ENCODE measurements at regions not wholly inside any gene's neighbourhood (a gene's known extent, or its start where the extent isn't known, plus 50 kb on each side); places are given as distances from the start of the nearest gene placed in this dataset.

- no peak for DNase-seq (ENCODE audit: low spot score)
Measured at GRCh38 chr3:66165660-66166059, 55.1 kb upstream of the SLC25A26 start.

GRCh38 chr3:66164155-66164554, 56.6 kb upstream of the SLC25A26 start:
- no peak for DNase-seq (ENCODE audit: low spot score)

DNA sequence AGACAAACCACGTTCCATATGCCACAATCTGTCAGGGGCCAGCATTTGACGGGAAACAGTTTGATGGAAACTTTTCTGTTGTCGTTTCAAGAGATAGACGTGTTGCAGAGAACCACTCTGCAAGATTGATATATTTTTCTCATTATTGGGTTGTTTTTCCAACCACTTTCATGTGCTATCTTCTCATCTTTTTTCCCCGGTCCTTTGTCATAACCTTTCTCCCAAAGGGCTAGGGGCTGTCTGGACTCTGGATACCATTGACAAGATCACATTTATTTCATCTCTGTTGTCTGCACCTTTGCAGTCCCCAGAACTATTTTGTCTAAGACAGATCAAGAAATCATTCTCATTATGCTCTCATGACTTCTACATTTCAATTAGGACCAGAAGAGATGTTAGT, 57.6 kb upstream of the SLC25A26 start:
- no peak for DNase-seq (ENCODE audit: low spot score)

DNA sequence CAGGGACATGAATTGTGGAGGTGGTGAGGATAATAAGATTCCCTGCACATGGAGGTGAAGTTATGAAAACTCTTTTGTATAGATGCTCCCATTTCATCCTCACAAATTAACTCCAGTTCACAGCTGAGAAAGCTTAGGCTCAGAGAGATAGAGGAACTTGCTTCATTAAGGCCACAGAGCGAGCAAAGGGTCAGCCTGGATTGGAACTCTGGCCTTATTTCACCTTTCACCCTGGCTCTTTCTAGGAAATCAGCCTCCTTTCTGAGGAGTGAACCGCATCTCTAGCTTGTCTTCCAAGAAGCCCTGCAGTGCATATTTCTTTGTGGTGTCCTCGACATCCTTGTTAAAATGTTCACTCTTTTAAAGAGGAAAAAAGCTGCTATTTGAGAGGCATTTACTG, 58.0 kb upstream of the SLC25A26 start:
- no peak for DNase-seq (ENCODE audit: low spot score)

GRCh38 chr3:66158933-66159683, 61.7 kb upstream of the SLC25A26 start:
- no peak for DNase-seq (ENCODE audit: low spot score)

GRCh38 chr3:66154444-66154861, 66.3 kb upstream of the SLC25A26 start:
- no peak for DNase-seq (ENCODE audit: low spot score)

GRCh38 chr3:66153481-66154443, 67.0 kb upstream of the SLC25A26 start:
- DNase-seq (ENCODE audit: low spot score): no peak

GRCh38 chr3:66152336-66152735, 68.5 kb upstream of the SLC25A26 start:
- no peak for DNase-seq (ENCODE audit: low spot score)

DNA sequence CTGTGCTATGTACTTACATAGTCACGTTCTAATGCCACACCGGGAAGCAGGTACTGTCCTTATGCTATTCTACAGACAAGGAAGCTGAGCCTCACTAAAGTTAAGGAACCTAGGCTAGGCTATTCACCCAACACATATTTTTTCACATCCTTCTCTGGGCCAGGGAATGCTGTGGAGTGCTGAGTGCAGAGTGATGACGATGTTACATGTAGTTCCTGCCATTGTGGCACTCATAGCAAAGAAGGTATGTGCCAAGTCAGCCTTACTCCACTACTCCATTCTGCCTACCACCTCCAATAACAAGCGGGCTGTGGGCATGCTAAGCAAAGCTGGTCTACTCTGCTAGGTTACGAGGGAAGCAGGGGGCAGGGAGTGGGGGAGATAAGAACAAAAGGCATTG, 69.8 kb upstream of the SLC25A26 start:
- no peak for DNase-seq (ENCODE audit: low spot score)

DNA sequence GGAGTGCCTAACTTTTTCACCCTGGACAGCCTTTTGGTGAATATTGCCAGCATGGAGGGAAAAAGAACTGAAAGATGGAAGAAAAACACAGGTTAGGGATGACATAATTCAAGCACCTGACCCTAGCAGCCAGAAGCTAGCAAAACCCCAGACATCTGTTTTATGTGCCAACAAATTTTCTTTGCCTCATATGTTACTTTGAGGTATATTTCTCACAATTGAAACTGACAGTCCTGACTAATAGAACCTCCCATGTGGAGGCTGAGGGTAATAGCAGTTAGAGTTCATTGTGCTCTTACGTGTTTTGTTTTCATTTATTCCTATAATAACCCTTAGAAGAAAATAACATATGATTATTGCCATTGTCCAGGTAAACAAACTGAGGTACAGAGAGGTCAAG, 71.5 kb upstream of the SLC25A26 start:
- no peak for DNase-seq (ENCODE audit: low spot score)

GRCh38 chr3:66145408-66145733, 75.4 kb upstream of the SLC25A26 start:
- no peak for DNase-seq (ENCODE audit: low spot score)

DNA sequence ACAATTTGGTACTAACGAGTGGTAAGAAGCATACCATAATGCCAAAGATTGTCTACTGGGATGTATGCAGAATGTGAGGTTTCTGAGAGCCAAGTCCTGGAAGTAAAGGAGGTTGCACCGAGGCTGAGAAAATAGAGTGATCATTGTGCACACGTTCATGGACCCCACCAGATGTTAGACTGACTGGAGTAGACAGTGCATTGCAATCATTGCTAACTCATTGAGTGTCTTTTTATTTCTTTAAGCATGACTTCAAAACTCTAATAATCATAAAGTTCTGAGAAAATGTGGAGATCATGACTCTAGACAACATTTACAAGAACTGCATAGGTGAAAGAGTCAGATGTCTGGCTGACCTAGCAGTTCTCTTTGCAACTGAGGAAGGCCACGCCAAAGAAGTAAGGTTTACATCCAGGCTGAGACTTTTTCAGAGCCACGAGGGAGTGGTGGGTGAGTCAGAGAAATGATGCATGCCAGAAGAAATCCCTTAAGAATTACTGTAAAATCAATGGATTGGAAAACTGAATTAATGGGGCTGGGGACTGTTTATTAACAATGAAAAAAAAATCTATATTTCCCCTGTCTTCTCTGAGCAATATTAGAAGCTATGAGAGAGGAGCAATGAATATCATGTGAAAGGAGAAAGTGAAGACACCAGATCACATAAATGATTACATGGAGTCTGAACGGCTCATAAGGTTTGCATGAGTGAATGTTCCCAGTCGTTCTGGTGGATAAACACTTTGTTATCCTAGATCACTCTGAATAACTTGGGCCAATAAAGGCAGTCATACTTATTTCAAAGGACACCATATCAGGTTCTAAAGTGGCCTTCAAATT, 76.0 kb upstream of the SLC25A26 start:
- no peak for DNase-seq (ENCODE audit: low spot score)

DNA sequence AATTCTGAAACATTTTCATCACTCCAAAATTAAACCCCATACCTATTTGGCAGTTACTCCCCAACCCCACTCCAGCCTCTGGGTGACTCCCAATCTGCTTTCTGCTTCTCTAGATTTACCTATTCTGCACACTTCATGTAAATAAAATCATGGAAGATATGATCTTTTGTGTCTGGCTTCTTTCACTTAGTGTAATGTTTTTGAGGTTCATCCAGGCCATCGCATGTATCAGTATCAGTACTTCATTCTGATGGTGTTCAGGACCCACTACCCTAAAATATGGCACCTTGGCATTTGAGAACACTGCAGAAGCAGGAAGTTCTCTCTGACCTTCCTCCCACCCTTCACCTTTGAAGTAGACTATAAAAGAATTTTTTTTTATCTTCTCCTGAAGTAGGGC, 78.7 kb upstream of the SLC25A26 start:
- DNase-seq (ENCODE audit: low spot score): no peak

GRCh38 chr3:66140743-66141372, 79.9 kb upstream of the SLC25A26 start:
- DNase-seq (ENCODE audit: low spot score): no peak

DNA sequence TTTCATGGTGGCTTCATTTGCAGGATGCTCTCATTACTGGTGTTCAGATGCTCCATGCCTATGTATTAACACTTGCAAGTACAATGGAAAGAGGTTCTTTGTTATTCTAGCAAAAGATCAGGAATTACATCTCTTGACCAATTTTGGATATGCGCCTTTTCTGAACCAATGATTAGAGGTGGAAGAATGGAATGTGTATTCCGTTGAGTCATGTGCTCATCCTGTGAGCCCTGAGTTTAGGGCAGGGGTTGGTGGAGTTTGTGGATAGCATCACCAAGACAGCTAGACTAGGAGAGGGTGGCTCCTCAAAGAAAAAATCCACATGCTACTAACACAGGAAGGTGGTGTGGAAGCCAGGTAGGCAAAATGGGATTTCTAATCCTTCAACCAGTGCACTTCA, 80.7 kb upstream of the SLC25A26 start:
- DNase-seq (ENCODE audit: low spot score): no peak

DNA sequence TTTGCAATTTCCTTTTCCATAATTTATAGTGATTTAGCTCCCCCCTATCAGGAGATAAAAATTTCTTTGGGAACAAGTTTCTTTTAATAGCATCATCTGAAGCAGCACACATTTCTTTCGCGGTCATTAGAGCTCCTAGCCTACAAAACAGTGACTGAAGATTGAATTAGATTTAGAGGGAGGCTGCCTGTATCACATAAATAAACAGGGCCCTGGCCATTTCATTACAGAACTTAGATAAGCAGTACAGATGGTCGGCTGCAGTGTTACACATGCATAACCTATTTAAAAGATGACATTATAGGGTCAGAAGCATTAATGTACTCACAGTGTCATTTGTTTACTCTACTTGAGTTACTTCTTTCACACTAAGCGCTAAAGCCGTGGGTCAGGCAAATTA, 81.4 kb upstream of the SLC25A26 start:
- no peak for DNase-seq (ENCODE audit: low spot score)

GRCh38 chr3:66138336-66139313, 82.2 kb upstream of the SLC25A26 start:
- DNase-seq (ENCODE audit: low spot score): peak; percentile 8

GRCh38 chr3:66136597-66136996, 84.2 kb upstream of the SLC25A26 start:
- no peak for DNase-seq (ENCODE audit: low spot score)

GRCh38 chr3:66133853-66134445, 86.9 kb upstream of the SLC25A26 start:
- no peak for DNase-seq (ENCODE audit: low spot score)

- DNase-seq (ENCODE audit: low spot score): no peak
Measured at GRCh38 chr3:66133050-66133757, 87.6 kb upstream of the SLC25A26 start.

Data from activated CD4-positive, alpha-beta T cell treated with anti-CD3 and anti-CD28 coated beads, Interleukin-2, Interleukin-4, amounts not matched to agents 100 ng/mL and 50 ng/mL, durations not matched to agents 16 hours and 8 hours (primary cell).